OCI-LY3 (cell line): ENCODE measurements at regions not wholly inside any gene's neighbourhood (a gene's known extent, or its start where the extent isn't known, plus 50 kb on each side); places are given as distances from the start of the nearest gene placed in this dataset.
"Not testable (repeated sequence)": the region's sequence is repeated elsewhere in the genome, so short reads cannot be mapped to it uniquely, and the experiment has no call there.

Source experiments
- H2AFZ ChIP-seq: fragments of 200-600, 300-600 bp; shearing (Covaris generic); 2 replicates; pipeline ENCODE4 v1.6.0; 2014; ENCODE audit warnings: antibody characterized with exemption, low read depth, low read length
- H3K27ac ChIP-seq: fragments of 200-600, 300-600 bp; sonication (generic); 2 replicates; pipeline ENCODE4 v1.5.1; 2014; ENCODE audit warnings: mild to moderate bottlenecking, low read length, moderate library complexity, mixed read lengths
- H3K27me3 ChIP-seq: fragments of 200-600, 300-600 bp; sonication (generic); 2 replicates; pipeline ENCODE4 v1.6.1; 2014; ENCODE audit warnings: low read depth, low read length, mixed read lengths
- H3K36me3 ChIP-seq: fragments of 200-600, 300-600 bp; sonication (generic); replicated peaks from 2 replicates; pipeline ENCODE3; 2014; ENCODE audit warnings: low read depth, low read length, mixed read lengths
- H3K4me1 ChIP-seq: fragments of 300-600, 200-600 bp; sonication (generic); 2 replicates; pipeline ENCODE4 v1.6.1; 2014; ENCODE audit warnings: low read length, mixed read lengths
- H3K4me2 ChIP-seq: fragments of 200-600, 300-600 bp; sonication (generic); 2 replicates; pipeline ENCODE4 v1.6.1; 2014; ENCODE audit warnings: low read length, mixed read lengths
- H3K4me3 ChIP-seq: fragments of 300-600, 200-600 bp; sonication (generic); 2 replicates; pipeline ENCODE4 v1.5.1; 2014; ENCODE audit warnings: antibody characterized with exemption, mild to moderate bottlenecking, low read length, moderate library complexity
- H3K79me2 ChIP-seq: fragments of 300-600, 200-600 bp; shearing (Covaris generic); 2 replicates; pipeline ENCODE4 v1.6.1; 2014; ENCODE audit warnings: mild to moderate bottlenecking, low read length, mixed read lengths
- H3K9ac ChIP-seq: fragments of 300-600, 200-600 bp; shearing (Covaris generic); 2 replicates; pipeline ENCODE4 v1.6.0; 2014; ENCODE audit warnings: mild to moderate bottlenecking, low read length, moderate library complexity
- H3K9me3 ChIP-seq: fragments of 200-600, 300-600 bp; shearing (Covaris generic); 2 replicates; pipeline ENCODE4 v1.6.1; 2014; ENCODE audit warnings: low read length, mixed read lengths; ENCODE audit not compliant: insufficient read depth
- H4K20me1 ChIP-seq: fragments of 200-600, 300-600 bp; sonication (generic); 2 replicates; pipeline ENCODE4 v1.6.1; 2016; ENCODE audit warnings: low read length, mixed read lengths; ENCODE audit not compliant: insufficient read depth

DNA sequence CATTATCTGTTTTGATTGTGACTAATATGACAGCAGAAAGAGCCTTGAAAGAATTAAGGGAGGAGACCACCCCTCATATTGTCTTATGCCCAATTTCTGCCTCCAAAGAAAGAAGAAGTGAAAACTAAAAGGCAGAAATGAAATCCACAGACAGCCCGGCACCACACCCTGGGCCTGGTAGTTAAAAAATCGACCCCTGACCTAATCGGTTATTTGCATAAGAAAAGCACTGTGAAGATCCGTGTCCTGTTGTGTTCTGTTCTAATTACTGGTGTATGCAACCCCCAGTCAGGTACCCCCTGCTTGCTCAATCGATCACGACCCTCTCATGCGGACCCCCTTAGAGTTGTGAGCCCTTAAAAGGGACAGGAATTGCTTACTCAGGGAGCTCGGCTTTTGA is 97.9 kb downstream of the CDRT15L2 start:
- not testable (repeated sequence) for H3K79me2 ChIP-seq, H3K27me3 ChIP-seq, H3K36me3 ChIP-seq, H3K9me3 ChIP-seq, H3K9ac ChIP-seq, H4K20me1 ChIP-seq, H3K4me2 ChIP-seq, H2AFZ ChIP-seq, H3K4me3 ChIP-seq, H3K27ac ChIP-seq
- peaks cover 13% of the 10 kb centered on the region for H3K4me1 ChIP-seq

DNA sequence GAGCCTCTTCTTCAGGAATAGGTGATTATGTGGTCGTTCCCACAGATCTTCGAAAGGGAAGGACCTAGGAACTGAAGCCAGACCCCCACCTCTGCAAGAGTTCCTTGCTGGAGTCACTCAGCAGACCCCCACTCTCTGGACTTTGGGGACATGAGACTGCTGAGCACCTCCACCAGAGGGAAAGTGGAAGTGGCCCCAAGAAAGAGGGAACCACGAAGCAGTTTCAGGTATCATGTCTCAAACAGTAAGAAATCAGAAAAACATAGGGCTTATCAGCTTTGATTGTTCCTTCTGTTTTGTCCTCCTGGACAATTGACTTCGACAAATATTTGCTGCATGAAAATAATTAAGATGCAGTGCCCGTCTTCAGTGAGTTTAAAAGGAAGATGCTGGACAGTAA is 98.9 kb downstream of the CDRT15L2 start:
- not testable (repeated sequence) for H4K20me1 ChIP-seq, H3K9me3 ChIP-seq, H3K27me3 ChIP-seq, H3K9ac ChIP-seq, H3K4me3 ChIP-seq, H3K36me3 ChIP-seq, H3K79me2 ChIP-seq, H2AFZ ChIP-seq, H3K27ac ChIP-seq
- peak overlapping the region; percentile 44 for H3K4me2 ChIP-seq
- H3K4me1 ChIP-seq, result peaks cover 13% of the 10 kb centered on the region

DNA sequence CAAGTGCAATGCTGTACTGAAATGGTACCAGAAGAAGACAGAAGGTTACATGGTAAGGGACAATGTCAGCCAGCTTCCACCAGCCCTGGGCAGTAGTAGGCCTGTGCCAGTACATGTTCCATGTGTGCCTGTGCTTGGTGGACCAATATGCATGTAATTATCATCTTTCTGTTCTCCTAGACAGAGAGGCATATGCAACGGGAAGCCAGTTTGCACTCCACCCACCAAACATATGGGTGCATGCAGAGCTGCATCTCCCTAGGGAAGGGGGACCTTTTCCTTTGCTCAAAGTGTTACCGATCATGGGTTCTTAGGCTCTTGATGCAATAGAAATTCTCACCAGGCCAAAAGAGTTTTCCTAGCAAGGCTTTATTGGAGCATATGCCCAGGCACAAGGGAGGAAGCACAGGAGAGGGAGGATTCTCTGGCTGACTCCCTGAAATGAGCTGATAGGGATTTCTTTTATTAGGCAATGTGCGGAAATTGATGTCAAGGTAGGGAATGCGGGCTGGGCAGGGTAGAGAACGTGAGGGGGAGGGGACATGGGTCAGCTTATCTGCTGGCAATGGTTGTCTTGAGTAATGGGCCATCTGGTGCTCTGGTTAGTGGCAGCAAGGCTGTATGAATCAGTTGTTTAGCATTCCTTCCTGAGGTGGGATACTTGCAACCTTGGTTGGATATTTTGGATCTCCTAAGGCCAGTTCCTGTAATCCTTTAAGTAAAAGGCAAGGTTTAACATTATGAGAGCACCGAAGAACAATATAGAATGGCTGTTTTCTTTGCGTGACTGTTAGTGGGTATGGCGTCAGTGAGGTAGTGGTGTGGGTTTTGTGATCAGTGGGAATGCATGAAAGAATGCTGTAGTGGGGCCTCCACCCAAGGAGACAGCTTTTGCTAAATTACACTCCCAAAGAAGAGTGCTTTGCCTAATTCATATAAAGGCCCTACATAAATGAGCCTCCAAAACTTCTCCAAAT is 102.5 kb downstream of the CDRT15L2 start:
- not testable (repeated sequence) for H3K36me3 ChIP-seq, H3K9me3 ChIP-seq

DNA sequence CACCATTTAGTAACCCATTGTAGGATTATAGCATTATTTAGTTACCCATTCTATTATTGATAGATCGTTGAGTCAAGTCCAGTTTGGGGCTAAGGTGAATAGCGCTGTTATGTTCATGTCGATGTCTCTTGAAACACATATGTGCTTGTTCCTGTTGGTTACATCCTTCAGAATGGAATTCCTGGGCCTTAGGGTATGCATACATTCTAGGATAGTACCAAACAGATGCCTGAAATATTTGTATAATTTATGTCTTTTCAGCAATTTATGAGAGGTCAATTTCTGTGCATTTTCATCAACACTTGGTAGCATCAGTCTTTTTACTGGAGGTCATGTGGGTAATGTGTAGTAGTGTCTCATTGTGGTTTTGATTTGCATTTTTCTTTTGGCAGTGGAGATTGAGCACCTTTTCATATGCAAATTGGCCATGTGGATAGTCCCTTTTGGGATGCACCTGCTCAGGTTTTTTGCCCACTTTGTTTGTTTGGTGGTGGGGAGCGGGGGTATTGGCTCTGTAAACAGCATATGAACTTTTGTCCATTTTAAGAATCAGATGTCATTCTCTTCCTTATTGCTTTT is 104.2 kb downstream of the CDRT15L2 start:
- not testable (repeated sequence) for H3K27me3 ChIP-seq, H4K20me1 ChIP-seq, H3K9ac ChIP-seq, H3K9me3 ChIP-seq, H3K4me3 ChIP-seq, H3K79me2 ChIP-seq, H3K36me3 ChIP-seq, H2AFZ ChIP-seq, H3K4me1 ChIP-seq, H3K27ac ChIP-seq, H3K4me2 ChIP-seq

More for the DNA sequence above, 102.5 kb downstream of the CDRT15L2 start:
- not testable (repeated sequence) for H4K20me1 ChIP-seq, H3K4me3 ChIP-seq, H3K9ac ChIP-seq, H3K27me3 ChIP-seq, H3K79me2 ChIP-seq, H2AFZ ChIP-seq, H3K4me2 ChIP-seq, H3K27ac ChIP-seq
- H3K4me1 ChIP-seq, result peaks cover 13% of the 10 kb centered on the region

DNA sequence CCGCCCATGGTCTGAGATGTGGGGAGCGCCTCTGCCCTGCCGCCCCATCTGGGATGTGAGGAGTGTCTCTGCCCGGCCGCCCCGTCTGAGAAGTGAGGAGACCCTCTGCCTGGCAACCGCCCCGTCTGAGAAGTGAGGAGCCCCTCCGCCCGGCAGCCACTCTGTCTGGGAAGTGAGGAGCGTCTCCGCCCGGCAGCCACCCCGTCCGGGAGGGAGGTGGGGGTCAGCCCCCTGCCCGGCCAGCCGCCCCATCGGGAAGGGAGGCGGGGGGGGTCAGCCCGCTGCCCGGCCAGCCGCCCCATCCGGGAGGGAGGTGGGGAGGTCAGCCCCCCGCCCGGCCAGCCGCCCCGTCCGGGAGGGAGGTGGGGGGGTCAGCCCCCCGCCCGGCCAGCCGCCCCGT is 105.5 kb downstream of the CDRT15L2 start:
- H2AFZ ChIP-seq, H3K27ac ChIP-seq, H3K4me3 ChIP-seq, H3K4me1 ChIP-seq, H3K9me3 ChIP-seq, H3K79me2 ChIP-seq, H3K9ac ChIP-seq, H3K4me2 ChIP-seq, H4K20me1 ChIP-seq, H3K36me3 ChIP-seq, H3K27me3 ChIP-seq: not testable (repeated sequence)

GRCh38 chr17:20687584-20687983 is 108.1 kb downstream of the CDRT15L2 start:
- not testable (repeated sequence) for H3K4me3 ChIP-seq

GRCh38 chr17:20689170-20689749 is 109.7 kb downstream of the CDRT15L2 start:
- not testable (repeated sequence) for H3K9ac ChIP-seq, H3K27ac ChIP-seq, H3K27me3 ChIP-seq, H3K36me3 ChIP-seq, H3K4me2 ChIP-seq, H3K79me2 ChIP-seq, H4K20me1 ChIP-seq, H3K4me3 ChIP-seq, H3K4me1 ChIP-seq, H2AFZ ChIP-seq, H3K9me3 ChIP-seq

More at GRCh38 chr17:20687584-20687983, 108.1 kb downstream of the CDRT15L2 start:
- H3K9ac ChIP-seq, H3K36me3 ChIP-seq, H3K4me1 ChIP-seq, H3K4me2 ChIP-seq, H3K9me3 ChIP-seq, H3K79me2 ChIP-seq, H2AFZ ChIP-seq, H3K27me3 ChIP-seq, H4K20me1 ChIP-seq, H3K27ac ChIP-seq: not testable (repeated sequence)

GRCh38 chr17:20692706-20693105 is 113.2 kb downstream of the CDRT15L2 start:
- not testable (repeated sequence) for H3K9ac ChIP-seq, H3K79me2 ChIP-seq, H4K20me1 ChIP-seq, H2AFZ ChIP-seq, H3K27me3 ChIP-seq, H3K4me3 ChIP-seq, H3K4me2 ChIP-seq, H3K27ac ChIP-seq, H3K9me3 ChIP-seq, H3K4me1 ChIP-seq, H3K36me3 ChIP-seq

DNA sequence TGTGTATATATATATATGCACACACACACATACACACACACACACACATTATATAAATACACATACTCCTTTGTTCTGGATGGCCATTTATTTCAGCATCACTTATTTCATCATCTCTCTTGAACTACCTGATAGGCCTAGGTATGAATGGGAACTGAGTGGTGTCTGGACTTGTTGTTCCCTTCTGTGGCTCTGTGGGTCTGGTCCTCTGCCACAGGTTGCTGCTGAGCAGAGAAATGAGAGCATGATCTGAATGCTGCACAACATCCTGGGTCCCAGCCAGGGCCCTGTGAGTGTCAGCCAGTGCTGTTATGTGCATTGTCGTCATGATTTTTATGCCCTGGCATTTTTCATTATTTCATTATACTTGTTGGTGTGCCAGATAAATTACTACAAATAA is 116.3 kb downstream of the CDRT15L2 start:
- H3K4me2 ChIP-seq, H3K9me3 ChIP-seq, H3K27ac ChIP-seq, H3K4me1 ChIP-seq, H3K9ac ChIP-seq, H4K20me1 ChIP-seq, H2AFZ ChIP-seq, H3K4me3 ChIP-seq, H3K27me3 ChIP-seq, H3K36me3 ChIP-seq, H3K79me2 ChIP-seq: not testable (repeated sequence)
